ENCODE measurements at regions not wholly inside any gene's neighbourhood (a gene's known extent, or its start where the extent isn't known, plus 50 kb on each side); places are given as distances from the start of the nearest gene placed in this dataset.
"Not testable (repeated sequence)": the region's sequence is repeated elsewhere in the genome, so short reads cannot be mapped to it uniquely, and the experiment has no call there.

DNA sequence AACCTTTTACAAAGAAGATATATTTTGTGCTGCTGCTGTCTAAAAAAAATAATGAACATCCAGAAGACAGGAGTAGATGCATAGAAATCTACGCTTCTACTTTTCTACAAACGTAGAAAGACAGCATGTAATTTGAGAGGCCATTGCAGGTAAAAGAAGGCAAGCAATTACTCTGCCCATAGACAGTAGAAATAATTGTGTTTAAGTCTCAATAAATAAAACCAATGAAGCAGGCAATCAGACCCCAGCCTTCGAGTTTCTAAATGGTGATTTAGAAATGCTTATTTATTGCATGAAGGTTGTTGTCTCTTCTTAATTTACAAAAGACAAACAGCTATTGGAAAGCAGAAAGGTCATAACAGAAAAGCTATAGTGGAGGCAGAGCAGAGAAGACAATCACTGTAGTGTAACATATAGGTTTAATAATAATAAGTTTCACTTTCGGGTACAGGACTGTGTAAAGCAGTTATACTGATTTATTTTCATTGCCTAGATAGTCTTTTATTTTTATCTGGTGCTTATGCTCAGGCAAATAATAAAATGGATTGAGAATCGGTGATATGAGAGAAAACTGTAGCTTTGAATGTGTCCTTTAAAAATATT is 123.0 kb upstream of the TACR3 start:
- FAIRE-seq, result no peak
- no peak for DNase-seq (ENCODE audit: insufficient read length, low spot score)
- TF ChIP-seq, protein P1, sequence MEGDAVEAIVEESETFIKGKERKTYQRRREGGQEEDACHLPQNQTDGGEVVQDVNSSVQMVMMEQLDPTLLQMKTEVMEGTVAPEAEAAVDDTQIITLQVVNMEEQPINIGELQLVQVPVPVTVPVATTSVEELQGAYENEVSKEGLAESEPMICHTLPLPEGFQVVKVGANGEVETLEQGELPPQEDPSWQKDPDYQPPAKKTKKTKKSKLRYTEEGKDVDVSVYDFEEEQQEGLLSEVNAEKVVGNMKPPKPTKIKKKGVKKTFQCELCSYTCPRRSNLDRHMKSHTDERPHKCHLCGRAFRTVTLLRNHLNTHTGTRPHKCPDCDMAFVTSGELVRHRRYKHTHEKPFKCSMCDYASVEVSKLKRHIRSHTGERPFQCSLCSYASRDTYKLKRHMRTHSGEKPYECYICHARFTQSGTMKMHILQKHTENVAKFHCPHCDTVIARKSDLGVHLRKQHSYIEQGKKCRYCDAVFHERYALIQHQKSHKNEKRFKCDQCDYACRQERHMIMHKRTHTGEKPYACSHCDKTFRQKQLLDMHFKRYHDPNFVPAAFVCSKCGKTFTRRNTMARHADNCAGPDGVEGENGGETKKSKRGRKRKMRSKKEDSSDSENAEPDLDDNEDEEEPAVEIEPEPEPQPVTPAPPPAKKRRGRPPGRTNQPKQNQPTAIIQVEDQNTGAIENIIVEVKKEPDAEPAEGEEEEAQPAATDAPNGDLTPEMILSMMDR (IDR thresholded peaks at IDR 0.05; ENCODE audit: insufficient read depth, missing control alignments), result no peak

GRCh38 chr4:103842076-103842475 is 122.3 kb upstream of the TACR3 start:
- FAIRE-seq (no peak), DNase-seq (ENCODE audit: insufficient read length, low spot score) (no peak)
- TF ChIP-seq, protein P1 (IDR thresholded peaks at IDR 0.05; ENCODE audit: insufficient read depth, missing control alignments), result no peak

DNA sequence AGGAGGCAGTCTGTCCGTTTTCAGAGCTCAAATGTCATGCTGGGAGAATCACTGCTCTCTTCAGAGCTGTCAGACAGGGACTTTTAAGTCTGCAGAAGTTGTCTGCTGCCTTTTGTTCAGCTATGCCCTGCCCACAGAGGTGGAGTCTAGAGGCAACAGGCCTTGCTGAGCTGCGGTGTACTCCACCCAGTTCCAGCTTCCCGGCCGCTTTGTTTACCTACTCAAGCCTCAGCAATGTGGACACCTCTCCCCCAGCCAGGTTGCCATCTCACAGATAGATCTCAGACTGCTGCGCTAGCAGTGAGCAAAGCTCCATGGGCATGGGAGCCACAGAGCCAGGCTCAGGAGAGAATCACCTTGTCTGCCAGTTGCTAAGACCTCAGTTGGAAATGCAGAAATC is 90.5 kb upstream of the TACR3 start:
- not testable (repeated sequence) for DNase-seq (ENCODE audit: insufficient read length, low spot score); FAIRE-seq

DNA sequence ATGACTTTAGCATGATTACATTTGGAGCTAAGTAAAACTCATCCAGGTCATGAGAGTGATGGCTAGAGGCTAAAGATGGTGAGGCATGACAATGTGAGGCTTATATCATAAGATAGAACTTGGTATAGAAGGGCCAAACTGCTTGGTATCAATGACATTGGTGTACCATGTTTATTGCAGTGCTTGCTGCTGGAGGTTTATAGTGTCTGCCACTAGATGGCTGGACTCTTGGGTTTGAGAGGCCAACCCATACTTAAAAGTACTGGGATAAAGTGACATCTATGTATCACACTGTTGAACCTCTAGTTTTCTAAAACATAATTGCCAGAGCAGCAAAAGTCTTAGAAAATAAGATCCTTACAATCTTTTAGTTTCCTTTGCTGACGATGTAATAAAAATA is 83.0 kb upstream of the TACR3 start:
- FAIRE-seq, result no peak
- DNase-seq (ENCODE audit: insufficient read length, low spot score), result no peak
- TF ChIP-seq, protein P1 (IDR thresholded peaks at IDR 0.05; ENCODE audit: insufficient read depth, missing control alignments), result no peak

- no peak for FAIRE-seq
- DNase-seq (ENCODE audit: insufficient read length, low spot score), result no peak
- TF ChIP-seq, protein P1 (IDR thresholded peaks at IDR 0.05; ENCODE audit: insufficient read depth, missing control alignments), result no peak
These were observed 67.3 kb upstream of the TACR3 start for GRCh38 chr4:103787057-103787456.

DNA sequence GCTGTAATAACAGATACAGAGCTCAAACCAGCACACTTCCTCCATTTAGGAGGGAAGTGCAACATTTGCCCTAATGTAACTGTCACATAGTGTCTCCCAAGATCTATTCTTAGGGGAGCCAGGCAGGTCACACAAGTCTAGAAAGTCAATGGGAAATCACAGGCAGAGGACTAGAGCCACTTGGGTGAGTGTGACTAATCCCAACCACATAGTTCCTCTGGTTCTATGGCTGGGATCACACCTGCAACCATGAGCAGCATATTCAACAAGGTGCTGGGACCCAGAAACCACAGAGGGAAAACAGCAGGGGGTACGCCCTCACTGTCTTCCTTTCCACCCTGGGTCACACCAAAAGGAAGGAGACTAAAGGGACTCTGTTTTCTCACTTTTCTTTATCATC is 66.8 kb upstream of the TACR3 start:
- DNase-seq (ENCODE audit: insufficient read length, low spot score) (no peak), FAIRE-seq (no peak)
- TF ChIP-seq, protein P1 (IDR thresholded peaks at IDR 0.05; ENCODE audit: insufficient read depth, missing control alignments), result no peak

DNA sequence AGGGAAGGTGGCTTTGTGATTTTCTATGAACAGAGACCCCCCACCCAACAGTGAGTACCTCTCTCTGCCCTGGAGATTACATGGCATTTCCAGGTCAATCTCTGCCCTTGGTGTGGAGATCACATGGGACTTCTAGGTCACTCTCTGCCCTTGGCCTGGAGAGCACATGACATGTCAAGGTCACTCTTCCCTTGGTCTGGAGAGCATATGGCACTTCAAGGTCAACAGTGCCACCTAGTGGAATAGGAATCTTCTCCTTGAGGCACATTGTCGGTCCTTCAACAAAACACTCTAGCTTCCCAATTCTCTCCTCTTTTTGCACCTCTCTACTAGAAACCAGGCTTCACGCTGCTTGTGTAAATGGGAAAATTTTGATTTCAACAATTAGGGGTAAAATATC is 66.2 kb upstream of the TACR3 start:
- TF ChIP-seq, protein P1 (IDR thresholded peaks at IDR 0.05; ENCODE audit: insufficient read depth, missing control alignments), result peak; percentile 48
- peak; percentile 69 for FAIRE-seq
- no peak for DNase-seq (ENCODE audit: insufficient read length, low spot score)

DNA sequence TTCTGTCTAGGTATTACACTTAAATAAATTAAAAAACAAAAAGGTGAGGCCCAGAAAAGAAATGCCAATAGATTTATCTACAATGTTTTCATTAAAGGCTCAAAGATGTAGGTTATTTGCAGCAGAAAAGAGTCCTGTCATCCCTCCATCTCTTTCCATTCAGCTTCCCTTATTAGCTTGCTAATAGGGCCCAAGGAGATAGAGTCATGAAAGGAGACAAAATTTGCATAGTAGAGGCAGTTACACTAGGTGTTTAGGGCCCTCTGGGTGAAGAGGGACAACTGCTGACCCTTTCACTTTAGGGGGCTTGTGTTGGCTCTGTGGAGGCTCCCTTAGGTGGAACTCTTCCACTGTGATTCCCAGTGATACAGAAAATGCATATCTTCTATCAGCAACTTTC is 58.4 kb upstream of the TACR3 start:
- DNase-seq (ENCODE audit: insufficient read length, low spot score) (no peak), FAIRE-seq (no peak)
- TF ChIP-seq, protein P1 (IDR thresholded peaks at IDR 0.05; ENCODE audit: insufficient read depth, missing control alignments), result no peak

Measured in D721Med (cell line).